WTC11 (cell line): ENCODE measurements at regions not wholly inside any gene's neighbourhood (a gene's known extent, or its start where the extent isn't known, plus 50 kb on each side); places are given as distances from the start of the nearest gene placed in this dataset.

Experiments
- ATAC-seq: fragments of 200-7000 bp; cut with Tn5 transposase; 2 replicates; pipeline ENCODE4 v1.10.0; 2021; ENCODE audit warnings: mild to moderate bottlenecking, moderate library complexity
- CTCF ChIA-PET: fragments of 300-600 bp; sonication (Branson Sonifier 250); formaldehyde crosslinking; loops from one replicate; lab custom pipeline; 2021; ENCODE audit warnings: antibody characterized with exemption; lab: Charles Lee
- POLR2A ChIA-PET: fragments of 350-600 bp; sonication (Branson Sonifier 250); formaldehyde crosslinking; loops from one replicate; lab custom pipeline; 2021; ENCODE audit warnings: antibody characterized with exemption; lab: Charles Lee
- DNase-seq: peaks from one replicate; pipeline ENCODE4 v3.0.0; 2021; ENCODE audit warnings: low spot score
- H3K27ac Mint-ChIP-seq: 2 replicates; pipeline ENCODE4 v1.8.0; 2021; ENCODE audit warnings: mixed read lengths
- H3K27me3 Mint-ChIP-seq: 2 replicates; pipeline ENCODE4 v1.8.0; 2021; ENCODE audit warnings: low read depth, mild to moderate bottlenecking, moderate library complexity, mixed read lengths
- H3K36me3 Mint-ChIP-seq: 2 replicates; pipeline ENCODE4 v1.8.0; 2021; ENCODE audit warnings: mixed read lengths
- H3K4me1 Mint-ChIP-seq: 2 replicates; pipeline ENCODE4 v1.8.0; 2022; ENCODE audit warnings: mixed read lengths
- H3K4me3 Mint-ChIP-seq: 2 replicates; pipeline ENCODE4 v1.8.0; 2021; ENCODE audit warnings: mild to moderate bottlenecking, moderate library complexity, mixed read lengths
- H3K9me3 Mint-ChIP-seq: 2 replicates; pipeline ENCODE4 v1.8.0; 2021; ENCODE audit warnings: mixed read lengths
- AR ChIP-seq: fragments of 250-450 bp; sonication (Bioruptor Pico); IDR thresholded peaks from 2 replicates; pipeline ENCODE4 v1.9.0; 2021; ENCODE audit warnings: mild to moderate bottlenecking
- ATF6 ChIP-seq: sonication (generic); formaldehyde crosslinking; IDR thresholded peaks from 2 replicates; pipeline ENCODE4 v1.8.1; 2023; ENCODE audit warnings: mild to moderate bottlenecking, missing genetic modification reagents
- CTCF ChIP-seq: fragments of 200-600 bp; IDR thresholded peaks from 2 replicates; pipeline ENCODE4 v1.8.0; 2022; ENCODE audit warnings: antibody characterized with exemption
- ELF4 ChIP-seq: sonication (generic); formaldehyde crosslinking; IDR thresholded peaks from 2 replicates; pipeline ENCODE4 v1.8.1; 2022; ENCODE audit warnings: low read depth, mild to moderate bottlenecking, moderate library complexity, missing genetic modification reagents
- MYBL2 ChIP-seq: sonication (generic); formaldehyde crosslinking; IDR thresholded peaks from 2 replicates; pipeline ENCODE4 v1.8.1; 2023; ENCODE audit warnings: mild to moderate bottlenecking, moderate library complexity, missing genetic modification reagents
- OVOL2 ChIP-seq: fragments of 250-450 bp; sonication (Bioruptor Pico); IDR thresholded peaks from 2 replicates; pipeline ENCODE4 v1.9.0; 2021; ENCODE audit warnings: mild to moderate bottlenecking, borderline replicate concordance
- TEAD4 ChIP-seq: sonication (generic); formaldehyde crosslinking; IDR thresholded peaks from 2 replicates; pipeline ENCODE4 v1.8.0; 2022; ENCODE audit warnings: mild to moderate bottlenecking, missing genetic modification reagents
- ZNF219 ChIP-seq: sonication (generic); formaldehyde crosslinking; IDR thresholded peaks from 2 replicates; pipeline ENCODE4 v1.8.0; 2023; ENCODE audit warnings: missing genetic modification reagents, mild to moderate bottlenecking, borderline replicate concordance
- ZNF416 ChIP-seq: fragments of 250-450 bp; sonication (Bioruptor Pico); IDR thresholded peaks from 2 replicates; pipeline ENCODE4 v1.9.0; 2021; ENCODE audit warnings: mild to moderate bottlenecking, inconsistent platforms
- TF ChIP-seq, protein P1 (sequence below): sonication (generic); formaldehyde crosslinking; IDR thresholded peaks from 2 replicates; pipeline ENCODE4 v1.8.0; 2022; ENCODE audit warnings: mild to moderate bottlenecking, missing genetic modification reagents
- TF ChIP-seq, protein P2 (sequence below): sonication (generic); formaldehyde crosslinking; IDR thresholded peaks from 2 replicates; pipeline ENCODE4 v1.8.0; 2022; ENCODE audit warnings: mild to moderate bottlenecking, missing genetic modification reagents
- TF ChIP-seq, protein P3 (sequence below): sonication (generic); formaldehyde crosslinking; IDR thresholded peaks from 2 replicates; pipeline ENCODE4 v1.8.1; 2022; ENCODE audit warnings: missing genetic modification reagents, borderline replicate concordance
- TF ChIP-seq, protein P4 (sequence below): fragments of 250-450 bp; sonication (Bioruptor Pico); conservative IDR thresholded peaks from 2 replicates; pipeline ENCODE4 v1.9.0; 2021; ENCODE audit warnings: mild to moderate bottlenecking

DNA sequence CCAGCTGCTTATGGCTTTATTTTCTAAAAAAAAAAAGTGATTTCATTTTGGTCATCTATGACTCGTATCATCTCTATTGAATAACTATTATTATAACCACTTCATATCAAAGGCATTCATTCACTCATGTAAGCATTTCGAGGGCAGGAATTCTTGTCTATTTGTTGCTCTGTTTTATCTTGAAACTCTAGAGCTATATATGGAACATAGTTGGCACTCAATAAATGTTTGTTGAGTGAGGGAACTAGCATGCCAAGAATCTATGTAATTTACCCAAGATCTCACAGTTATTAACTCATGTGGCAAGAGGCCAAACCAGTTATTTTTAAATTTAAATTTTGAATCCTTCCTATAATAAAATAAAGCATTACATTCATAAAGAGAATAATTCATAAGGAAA is 470.1 kb downstream of the TMX3 start:
- peaks cover 15% of the 10 kb centered on the region for H3K9me3 Mint-ChIP-seq
- H3K27ac Mint-ChIP-seq = no peak overlapping the region
- no peak overlapping the region for H3K4me3 Mint-ChIP-seq
- no peak for ATAC-seq
- DNase-seq = no peak
- no peaks in the 10 kb centered on the region for H3K27me3 Mint-ChIP-seq
- peaks cover 14% of the 10 kb centered on the region for H3K36me3 Mint-ChIP-seq
- no peaks in the 10 kb centered on the region for H3K4me1 Mint-ChIP-seq
- CTCF ChIA-PET = no interaction called here
- TF ChIP-seq ZNF416 (CRISPR knock-in tag) (no peak), TEAD4 (CRISPR knock-in tag) (no peak), OVOL2 (no peak)
- TF ChIP-seq, protein P1, sequence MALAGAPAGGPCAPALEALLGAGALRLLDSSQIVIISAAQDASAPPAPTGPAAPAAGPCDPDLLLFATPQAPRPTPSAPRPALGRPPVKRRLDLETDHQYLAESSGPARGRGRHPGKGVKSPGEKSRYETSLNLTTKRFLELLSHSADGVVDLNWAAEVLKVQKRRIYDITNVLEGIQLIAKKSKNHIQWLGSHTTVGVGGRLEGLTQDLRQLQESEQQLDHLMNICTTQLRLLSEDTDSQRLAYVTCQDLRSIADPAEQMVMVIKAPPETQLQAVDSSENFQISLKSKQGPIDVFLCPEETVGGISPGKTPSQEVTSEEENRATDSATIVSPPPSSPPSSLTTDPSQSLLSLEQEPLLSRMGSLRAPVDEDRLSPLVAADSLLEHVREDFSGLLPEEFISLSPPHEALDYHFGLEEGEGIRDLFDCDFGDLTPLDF (CRISPR knock-in tag) = no peak
- TF ChIP-seq, all 79 proteins: peak for 0
- POLR2A ChIA-PET = no interaction called here

DNA sequence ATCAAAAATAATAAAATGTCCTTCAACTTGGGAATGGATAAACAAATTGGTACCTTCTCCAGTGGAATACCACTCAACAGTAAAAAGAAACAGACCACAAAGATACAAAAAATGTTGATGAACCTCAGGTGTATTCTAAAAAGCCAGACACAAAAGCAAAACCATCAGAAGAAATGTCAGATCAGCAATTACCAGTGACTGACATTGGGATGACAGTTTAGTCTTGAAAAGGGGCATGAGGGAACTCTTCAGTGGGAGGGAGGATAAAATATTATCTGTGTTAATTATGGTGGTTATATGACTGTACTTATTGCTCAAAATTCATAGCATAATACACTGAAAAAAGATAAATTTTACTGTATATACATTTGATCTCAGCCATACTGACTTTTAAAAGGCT is 473.0 kb downstream of the TMX3 start:
- no peak overlapping the region for H3K27ac Mint-ChIP-seq
- H3K27me3 Mint-ChIP-seq = no peaks in the 10 kb centered on the region
- H3K4me1 Mint-ChIP-seq = no peaks in the 10 kb centered on the region
- no peak for ATAC-seq
- no peak for DNase-seq
- H3K4me3 Mint-ChIP-seq = no peak overlapping the region
- ChIA-PET POLR2A (no interaction called here), CTCF (no interaction called here)
- no peaks in the 10 kb centered on the region for H3K9me3 Mint-ChIP-seq
- no peaks in the 10 kb centered on the region for H3K36me3 Mint-ChIP-seq
- TF ChIP-seq MYBL2 (CRISPR knock-in tag) = no peak
- TF ChIP-seq ATF6 (CRISPR knock-in tag) = no peak
- TF ChIP-seq ZNF416 (CRISPR knock-in tag) = no peak
- no peak for TF ChIP-seq AR (CRISPR knock-in tag)
- TF ChIP-seq, protein P2, sequence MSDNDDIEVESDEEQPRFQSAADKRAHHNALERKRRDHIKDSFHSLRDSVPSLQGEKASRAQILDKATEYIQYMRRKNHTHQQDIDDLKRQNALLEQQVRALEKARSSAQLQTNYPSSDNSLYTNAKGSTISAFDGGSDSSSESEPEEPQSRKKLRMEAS (CRISPR knock-in tag) = no peak
- TF ChIP-seq, protein P3, sequence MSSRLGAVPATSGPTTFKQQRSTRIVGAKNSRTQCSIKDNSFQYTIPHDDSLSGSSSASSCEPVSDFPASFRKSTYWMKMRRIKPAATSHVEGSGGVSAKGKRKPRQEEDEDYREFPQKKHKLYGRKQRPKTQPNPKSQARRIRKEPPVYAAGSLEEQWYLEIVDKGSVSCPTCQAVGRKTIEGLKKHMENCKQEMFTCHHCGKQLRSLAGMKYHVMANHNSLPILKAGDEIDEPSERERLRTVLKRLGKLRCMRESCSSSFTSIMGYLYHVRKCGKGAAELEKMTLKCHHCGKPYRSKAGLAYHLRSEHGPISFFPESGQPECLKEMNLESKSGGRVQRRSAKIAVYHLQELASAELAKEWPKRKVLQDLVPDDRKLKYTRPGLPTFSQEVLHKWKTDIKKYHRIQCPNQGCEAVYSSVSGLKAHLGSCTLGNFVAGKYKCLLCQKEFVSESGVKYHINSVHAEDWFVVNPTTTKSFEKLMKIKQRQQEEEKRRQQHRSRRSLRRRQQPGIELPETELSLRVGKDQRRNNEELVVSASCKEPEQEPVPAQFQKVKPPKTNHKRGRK (CRISPR knock-in tag) = no peak
- TF ChIP-seq ELF4 (CRISPR knock-in tag) = no peak
- TF ChIP-seq, protein P4, sequence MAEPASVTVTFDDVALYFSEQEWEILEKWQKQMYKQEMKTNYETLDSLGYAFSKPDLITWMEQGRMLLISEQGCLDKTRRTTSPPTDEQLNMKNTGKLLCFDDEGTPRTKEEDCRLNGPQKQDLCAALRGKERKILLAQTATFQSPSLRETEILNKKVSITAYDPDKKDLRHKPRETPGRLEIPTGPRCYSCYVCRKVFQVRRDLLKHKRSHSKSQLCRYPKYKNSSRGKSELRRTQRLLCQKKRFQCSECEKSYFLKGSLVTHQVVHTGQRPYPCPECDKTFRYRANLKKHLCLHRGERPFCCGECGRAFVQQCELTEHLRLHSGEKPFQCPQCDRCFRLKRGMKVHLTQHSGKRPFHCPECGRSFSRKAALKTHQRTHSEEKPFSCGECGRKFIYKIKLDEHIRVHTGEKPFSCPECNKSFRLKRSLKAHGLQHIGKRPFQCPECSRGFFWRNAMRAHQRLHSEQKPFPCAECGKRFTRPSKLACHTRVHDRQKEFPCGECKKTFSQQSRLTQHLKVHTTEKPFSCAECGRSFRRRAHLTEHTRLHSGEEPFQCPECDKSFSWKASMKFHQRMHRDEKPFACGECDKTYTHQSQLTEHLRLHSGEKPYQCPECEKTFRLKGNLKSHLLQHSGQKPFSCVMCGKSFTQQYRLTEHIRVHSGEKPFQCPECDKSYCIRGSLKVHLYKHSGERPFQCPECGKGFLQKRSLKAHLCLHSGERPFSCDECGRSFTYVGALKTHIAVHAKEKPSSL (CRISPR knock-in tag) = no peak
- no peak for TF ChIP-seq CTCF
- no peak for TF ChIP-seq ZNF219 (CRISPR knock-in tag)
